ENCODE measurements at regions not wholly inside any gene's neighbourhood (a gene's known extent, or its start where the extent isn't known, plus 50 kb on each side); places are given as distances from the start of the nearest gene placed in this dataset.
"Not testable (repeated sequence)": the region's sequence is repeated elsewhere in the genome, so short reads cannot be mapped to it uniquely, and the experiment has no call there.

GRCh38 chr18:55968550-55968949 lies 380.6 kb upstream of the TCF4 start:
- H3K27me3 ChIP-seq: no peaks in the 10 kb centered on the region
- no peaks in the 10 kb centered on the region for H3K4me1 ChIP-seq (ENCODE audit: insufficient read depth)
- no peaks in the 10 kb centered on the region for H3K36me3 ChIP-seq
- no peak overlapping the region for H3K27ac ChIP-seq
- intact Hi-C loops (cut with DNase I): no loop called here
- TF ChIP-seq POLR2A (IDR thresholded peaks at IDR 0.05): no peak
- TF ChIP-seq CTCF (IDR thresholded peaks at IDR 0.05): no peak
- TF ChIP-seq EP300 (IDR thresholded peaks at IDR 0.05): no peak
- 85 to 97% (median 93%) methylated on average over 3 of the region's 3 CpGs for WGBS, 3 donors
- no peak for DNase-seq
- H3K4me3 ChIP-seq: no peak overlapping the region
- no peaks in the 10 kb centered on the region for H3K9me3 ChIP-seq

GRCh38 chr18:55967019-55967418 lies 379.0 kb upstream of the TCF4 start:
- DNase-seq: no peak
- H3K9me3 ChIP-seq: no peaks in the 10 kb centered on the region
- H3K4me1 ChIP-seq (ENCODE audit: insufficient read depth): no peaks in the 10 kb centered on the region
- WGBS, 3 donors: 94 to 98% (median 97%) methylated on average over 3 of the region's 3 CpGs
- no peaks in the 10 kb centered on the region for H3K36me3 ChIP-seq
- H3K4me3 ChIP-seq: no peak overlapping the region
- H3K27ac ChIP-seq: no peak overlapping the region
- H3K27me3 ChIP-seq: no peaks in the 10 kb centered on the region
- intact Hi-C loops (cut with DNase I): no loop called here
- TF ChIP-seq CTCF (IDR thresholded peaks at IDR 0.05): no peak
- TF ChIP-seq POLR2A (IDR thresholded peaks at IDR 0.05): no peak
- no peak for TF ChIP-seq EP300 (IDR thresholded peaks at IDR 0.05)

GRCh38 chr18:55964171-55964570 lies 376.2 kb upstream of the TCF4 start:
- no peaks in the 10 kb centered on the region for H3K27me3 ChIP-seq
- no peak for TF ChIP-seq EP300 (IDR thresholded peaks at IDR 0.05)
- no peak for TF ChIP-seq POLR2A (IDR thresholded peaks at IDR 0.05)
- no peak for TF ChIP-seq CTCF (IDR thresholded peaks at IDR 0.05)
- DNase-seq: no peak
- no peaks in the 10 kb centered on the region for H3K4me1 ChIP-seq (ENCODE audit: insufficient read depth)
- H3K4me3 ChIP-seq: no peak overlapping the region
- intact Hi-C loops (cut with DNase I): no loop called here
- no peaks in the 10 kb centered on the region for H3K36me3 ChIP-seq
- H3K27ac ChIP-seq: no peak overlapping the region
- no peaks in the 10 kb centered on the region for H3K9me3 ChIP-seq
- 42 to 63% (median 51%) methylated on average over 1 of the region's 1 CpG for WGBS, 3 donors

GRCh38 chr18:55953326-55953725 lies 365.3 kb upstream of the TCF4 start:
- no peaks in the 10 kb centered on the region for H3K9me3 ChIP-seq
- no peak for DNase-seq
- H3K4me1 ChIP-seq (ENCODE audit: insufficient read depth): no peaks in the 10 kb centered on the region
- 82 to 85% (median 83%) methylated on average over 9 of the region's 9 CpGs for WGBS, 3 donors
- intact Hi-C loops (cut with DNase I): no loop called here
- no peak overlapping the region for H3K4me3 ChIP-seq
- H3K27ac ChIP-seq: no peak overlapping the region
- no peaks in the 10 kb centered on the region for H3K27me3 ChIP-seq
- no peak for TF ChIP-seq CTCF (IDR thresholded peaks at IDR 0.05)
- no peak for TF ChIP-seq POLR2A (IDR thresholded peaks at IDR 0.05)
- TF ChIP-seq EP300 (IDR thresholded peaks at IDR 0.05): no peak
- H3K36me3 ChIP-seq: no peaks in the 10 kb centered on the region

GRCh38 chr18:55951738-55952137 lies 363.7 kb upstream of the TCF4 start:
- intact Hi-C loops (cut with DNase I); H3K4me1 ChIP-seq (ENCODE audit: insufficient read depth); H3K27me3 ChIP-seq; H3K4me3 ChIP-seq; H3K36me3 ChIP-seq; DNase-seq; H3K9me3 ChIP-seq; H3K27ac ChIP-seq: not testable (repeated sequence)
- 84 to 89% (median 85%) methylated on average over 7 of the region's 7 CpGs for WGBS, 3 donors

Data from ovary (tissue), 7 donors.